Heart left ventricle (tissue), 13 donors: ENCODE measurements at regions not wholly inside any gene's neighbourhood (a gene's known extent, or its start where the extent isn't known, plus 50 kb on each side); places are given as distances from the start of the nearest gene placed in this dataset.

Experiments
- CTCF ChIP-seq, 12 donors: fragments of 200-600 bp; sonication (generic) in 4 of 12; IDR thresholded peaks; one replicate each; pipeline versions ENCODE4 v1.5.0 to v1.8.0; 2018 to 2022; ENCODE audit warnings: antibody characterized with exemption in 12 of 12, mild to moderate bottlenecking in 5 of 12
- POLR2A ChIP-seq, 2 donors: fragments of 450-650 bp; IDR thresholded peaks; one replicate each; pipeline ENCODE4 v1.6.1; 2017; ENCODE audit warnings: antibody characterized with exemption in 2 of 2, mild to moderate bottlenecking in 2 of 2, moderate library complexity in 2 of 2
- donor health status: ischemic (EF 13 %, LVEDD 7.1; RV severe dilation, severe dysfunction).
- donor health status: DM: no; HTN: yes; CAD: no.
- donor health status: DM: no; HTN: no; CAD: no.
- donor health status: ischemic (EF 25% LVEDD 6.9; RV normal size, moderate dysfunction).
- donor health status: ischemic (EF 25% LVEDD 5.7; RV mildly dilated, moderate dysfunction).
- donor health status: ischemic (EF 35%, LVEDD 5.7; RV mildly dilated, moderate dysfunction).
- donor health status: nonischemic (EF 11% LVEDD 7.7; RV severe dilation, severe dysfunction).
- donor health status: DM: yes; HTN: yes; CAD: no.
- donor health status: PGD.
- donor health status: ischemic (EF 29% LVEDD 5.4; RV normal size, mild dysfunction).
- donor health status: nonischemic (EF 23%, LVEDD 6.1; RV moderate dilation, normal function).

GRCh38 chr6:103396768-103397167 is 1463.0 kb downstream of the HACE1 start:
- TF ChIP-seq POLR2A (IDR thresholded peaks at IDR 0.05) (no peak), CTCF (IDR thresholded peaks at IDR 0.05) (no peak)
